ENCODE measurements at regions not wholly inside any gene's neighbourhood (a gene's known extent, or its start where the extent isn't known, plus 50 kb on each side); places are given as distances from the start of the nearest gene placed in this dataset.

GRCh38 chr15:39096608-39097205, 484.2 kb upstream of the THBS1 start:
- no peak for DNase-seq

GRCh38 chr15:39099524-39099923, 481.4 kb upstream of the THBS1 start:
- no peak for DNase-seq

- no peak for DNase-seq
These were observed 480.7 kb upstream of the THBS1 start for GRCh38 chr15:39100106-39100660.

GRCh38 chr15:39102431-39102830, 478.4 kb upstream of the THBS1 start:
- DNase-seq, result no peak

- no peak for DNase-seq
These were observed 473.9 kb upstream of the THBS1 start for GRCh38 chr15:39106950-39107349.

- no peak for DNase-seq
These were observed 472.9 kb upstream of the THBS1 start for GRCh38 chr15:39108021-39108420.

- DNase-seq, result no peak
These were observed 470.5 kb upstream of the THBS1 start for GRCh38 chr15:39110336-39110735.

- no peak for DNase-seq
These were observed 470.1 kb upstream of the THBS1 start for GRCh38 chr15:39110746-39111145.

GRCh38 chr15:39113741-39114140, 467.1 kb upstream of the THBS1 start:
- no peak for DNase-seq

- no peak for DNase-seq
These were observed 466.0 kb upstream of the THBS1 start for GRCh38 chr15:39114690-39115378.

- no peak for DNase-seq
These were observed 465.4 kb upstream of the THBS1 start for GRCh38 chr15:39115379-39116057.

GRCh38 chr15:39118510-39118909, 462.4 kb upstream of the THBS1 start:
- no peak for DNase-seq

- no peak for DNase-seq
These were observed 456.7 kb upstream of the THBS1 start for GRCh38 chr15:39124155-39124552.

- DNase-seq, result no peak
These were observed 456.2 kb upstream of the THBS1 start for GRCh38 chr15:39124553-39125171.

- DNase-seq, result no peak
These were observed 455.7 kb upstream of the THBS1 start for GRCh38 chr15:39125226-39125625.

- DNase-seq, result no peak
These were observed 455.0 kb upstream of the THBS1 start for GRCh38 chr15:39125904-39126303.

- DNase-seq, result no peak
These were observed 453.6 kb upstream of the THBS1 start for GRCh38 chr15:39127151-39127790.

GRCh38 chr15:39127925-39128617, 452.8 kb upstream of the THBS1 start:
- no peak for DNase-seq

- no peak for DNase-seq
These were observed 452.1 kb upstream of the THBS1 start for GRCh38 chr15:39128746-39129145.

GRCh38 chr15:39130556-39131379, 450.1 kb upstream of the THBS1 start:
- no peak for DNase-seq

GRCh38 chr15:39131609-39132008, 449.3 kb upstream of the THBS1 start:
- DNase-seq, result no peak
